ENCODE measurements at regions not wholly inside any gene's neighbourhood (a gene's known extent, or its start where the extent isn't known, plus 50 kb on each side); places are given as distances from the start of the nearest gene placed in this dataset.
"Not testable (repeated sequence)": the region's sequence is repeated elsewhere in the genome, so short reads cannot be mapped to it uniquely, and the experiment has no call there.

GRCh38 chr2:239869272-239870155 lies 155.6 kb downstream of the NDUFA10 start:
- intact Hi-C loops (cut with DNase I), result no loop called here
- Histone ChIP-seq H3K27me3 (no peaks in the 10 kb centered on the region), H3K4me1 (no peaks in the 10 kb centered on the region), H3K36me3 (replicated peaks in 1 of 2; ENCODE audit: insufficient read depth in 1 of 2, low read depth in 2 of 2) (no peaks in the 10 kb centered on the region), H3K9me3 (no peaks in the 10 kb centered on the region), H3K4me3 (no peak overlapping the region), H3K27ac (no peak overlapping the region)
- DNase-seq, result no peak
- ATAC-seq, result no peak
- TF ChIP-seq CTCF (IDR thresholded peaks at IDR 0.05) (no peak), POLR2A (IDR thresholded peaks at IDR 0.05) (no peak)
- WGBS, 2 donors, result 68 to 71% methylated on average over 4 to 29 of the region's 29 CpGs

DNA sequence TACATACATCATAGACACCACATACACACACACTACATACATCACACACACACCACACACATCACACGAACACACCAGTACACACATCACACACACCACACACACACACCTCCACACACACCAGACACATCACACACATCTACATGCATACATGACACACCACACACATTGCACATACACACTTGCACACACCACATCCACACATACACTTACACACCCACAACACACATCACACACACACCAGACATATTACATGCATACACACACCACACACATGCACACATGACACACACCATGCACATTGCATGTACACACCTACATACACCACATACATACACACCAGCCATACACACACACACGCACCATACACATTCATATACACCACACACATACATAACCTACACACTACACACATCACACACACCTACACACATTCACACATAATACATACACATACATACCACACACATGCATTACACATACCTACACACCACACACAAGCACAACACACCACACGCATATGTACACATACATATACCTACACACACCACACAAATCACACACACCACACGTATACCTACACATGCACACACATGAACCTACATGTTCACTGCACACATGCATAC lies 156.5 kb downstream of the NDUFA10 start:
- TF ChIP-seq POLR2A (IDR thresholded peaks at IDR 0.05) (no peak), CTCF (IDR thresholded peaks at IDR 0.05) (peak in 1 of 7 experiments; percentile 9)
- Histone ChIP-seq H3K4me3 (no peak overlapping the region), H3K4me1 (no peaks in the 10 kb centered on the region), H3K27ac (no peak overlapping the region), H3K9me3 (no peaks in the 10 kb centered on the region), H3K36me3 (replicated peaks in 1 of 2; ENCODE audit: insufficient read depth in 1 of 2, low read depth in 2 of 2) (no peaks in the 10 kb centered on the region), H3K27me3 (no peaks in the 10 kb centered on the region)
- ATAC-seq, result no peak
- DNase-seq, result no peak
- WGBS, 2 donors, result 74 to 86% methylated on average over 4 of the region's 4 CpGs
- intact Hi-C loops (cut with DNase I), result no loop called here

DNA sequence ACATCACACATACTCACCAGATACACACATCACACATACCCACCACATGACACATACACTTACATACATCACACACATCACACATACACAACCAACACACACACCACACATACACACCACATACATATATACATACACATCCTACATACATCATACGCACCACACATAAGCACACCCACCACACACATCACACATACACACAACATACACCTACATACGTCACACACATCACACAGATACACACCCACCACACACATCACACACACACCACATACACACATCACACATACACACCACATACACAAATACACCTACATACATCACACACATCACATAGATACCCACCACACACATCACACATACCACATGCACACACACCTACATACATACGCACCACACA lies 158.4 kb downstream of the NDUFA10 start:
- Histone ChIP-seq H3K36me3 (replicated peaks in 1 of 2; ENCODE audit: insufficient read depth in 1 of 2, low read depth in 2 of 2) (no peaks in the 10 kb centered on the region), H3K27ac (no peak overlapping the region), H3K27me3 (no peaks in the 10 kb centered on the region), H3K9me3 (no peaks in the 10 kb centered on the region), H3K4me1 (no peaks in the 10 kb centered on the region), H3K4me3 (no peak overlapping the region)
- TF ChIP-seq POLR2A (IDR thresholded peaks at IDR 0.05) (no peak), CTCF (IDR thresholded peaks at IDR 0.05) (no peak)
- ATAC-seq, result no peak
- intact Hi-C loops (cut with DNase I), result no loop called here
- WGBS, 2 donors, result 74 to 75% methylated on average over 3 of the region's 3 CpGs
- DNase-seq, result no peak

DNA sequence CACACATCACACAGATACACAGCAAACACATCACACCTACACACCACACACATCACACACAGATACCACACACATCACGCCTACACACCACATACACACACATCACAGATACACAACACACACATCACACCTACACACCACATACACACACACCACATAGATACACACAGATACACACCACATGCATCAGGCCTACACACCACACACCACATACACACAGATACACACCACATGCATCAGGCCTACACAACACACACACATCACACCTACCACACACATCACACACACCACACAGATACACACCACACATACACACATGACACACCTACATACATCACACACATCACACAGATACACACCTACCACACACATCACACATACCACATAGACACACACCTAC lies 158.8 kb downstream of the NDUFA10 start:
- WGBS, 2 donors, result 61 to 71% methylated on average over 1 of the region's 1 CpG
- no peak for TF ChIP-seq CTCF (IDR thresholded peaks at IDR 0.05)
- TF ChIP-seq POLR2A (IDR thresholded peaks at IDR 0.05), result no peak
- H3K4me1 ChIP-seq, result no peaks in the 10 kb centered on the region
- H3K27ac ChIP-seq, result no peak overlapping the region
- DNase-seq (no peak), ATAC-seq (no peak)
- H3K9me3 ChIP-seq, result no peaks in the 10 kb centered on the region
- no peaks in the 10 kb centered on the region for H3K36me3 ChIP-seq (replicated peaks in 1 of 2; ENCODE audit: insufficient read depth in 1 of 2, low read depth in 2 of 2)
- H3K4me3 ChIP-seq, result no peak overlapping the region
- intact Hi-C loops (cut with DNase I), result no loop called here
- H3K27me3 ChIP-seq, result no peaks in the 10 kb centered on the region

- WGBS, 2 donors, result 76 to 77% methylated on average over 5 of the region's 5 CpGs
- ATAC-seq; intact Hi-C loops (cut with DNase I); DNase-seq; H3K27ac ChIP-seq; H3K27me3 ChIP-seq; H3K4me1 ChIP-seq; H3K4me3 ChIP-seq; H3K9me3 ChIP-seq; H3K36me3 ChIP-seq (replicated peaks in 1 of 2; ENCODE audit: insufficient read depth in 1 of 2, low read depth in 2 of 2): not testable (repeated sequence)
Measured at GRCh38 chr2:239865856-239866255, 159.3 kb downstream of the NDUFA10 start.
